HG03060 (cell line): ENCODE measurements at regions not wholly inside any gene's neighbourhood (a gene's known extent, or its start where the extent isn't known, plus 50 kb on each side); places are given as distances from the start of the nearest gene placed in this dataset.
"Not testable (repeated sequence)": the region's sequence is repeated elsewhere in the genome, so short reads cannot be mapped to it uniquely, and the experiment has no call there.

Source experiments
- ATAC-seq: cut with Tn5 transposase; IDR thresholded peaks from one replicate; pipeline ENCODE4 v1.9.1; 2021; ENCODE audit warnings: low read depth, moderate number of reproducible peaks; ENCODE audit not compliant: unreplicated experiment

- ATAC-seq, result no peak
These were observed 1017.4 kb upstream of the MANEA start for GRCh38 chr6:94559829-94560537.

GRCh38 chr6:94557207-94557606 is 1020.1 kb upstream of the MANEA start:
- not testable (repeated sequence) for ATAC-seq

GRCh38 chr6:94548201-94548600 is 1029.1 kb upstream of the MANEA start:
- no peak for ATAC-seq

- ATAC-seq, result no peak
These were observed 1041.5 kb upstream of the MANEA start for GRCh38 chr6:94535798-94536197.

- no peak for ATAC-seq
These were observed 1065.7 kb upstream of the MANEA start for GRCh38 chr6:94511502-94512088.

- ATAC-seq, result no peak
These were observed 1066.5 kb upstream of the MANEA start for GRCh38 chr6:94510877-94511276.

GRCh38 chr6:94501516-94501915 is 1075.8 kb upstream of the MANEA start:
- ATAC-seq, result no peak

- no peak for ATAC-seq
These were observed 1078.7 kb upstream of the EPHA7 start for GRCh38 chr6:94498099-94498498.

- no peak for ATAC-seq
These were observed 1075.1 kb upstream of the EPHA7 start for GRCh38 chr6:94494500-94494899.

- ATAC-seq, result no peak
These were observed 1068.0 kb upstream of the EPHA7 start for GRCh38 chr6:94487371-94487770.

- no peak for ATAC-seq
These were observed 1059.0 kb upstream of the EPHA7 start for GRCh38 chr6:94478133-94479005.

- ATAC-seq, result no peak
These were observed 1049.5 kb upstream of the EPHA7 start for GRCh38 chr6:94468830-94469229.

- no peak for ATAC-seq
These were observed 1044.7 kb upstream of the EPHA7 start for GRCh38 chr6:94464018-94464510.

GRCh38 chr6:94463306-94463705 is 1043.9 kb upstream of the EPHA7 start:
- ATAC-seq, result no peak

GRCh38 chr6:94462231-94462630 is 1042.9 kb upstream of the EPHA7 start:
- ATAC-seq, result no peak

- no peak for ATAC-seq
These were observed 1036.9 kb upstream of the EPHA7 start for GRCh38 chr6:94456266-94456665.

- ATAC-seq, result no peak
These were observed 1034.9 kb upstream of the EPHA7 start for GRCh38 chr6:94454231-94454630.

- no peak for ATAC-seq
These were observed 1026.8 kb upstream of the EPHA7 start for GRCh38 chr6:94446120-94446519.

GRCh38 chr6:94443701-94444100 is 1024.3 kb upstream of the EPHA7 start:
- no peak for ATAC-seq

GRCh38 chr6:94424692-94425091 is 1005.3 kb upstream of the EPHA7 start:
- no peak for ATAC-seq

- no peak for ATAC-seq
These were observed 998.0 kb upstream of the EPHA7 start for GRCh38 chr6:94417363-94417762.
